ENCODE measurements at regions not wholly inside any gene's neighbourhood (a gene's known extent, or its start where the extent isn't known, plus 50 kb on each side); places are given as distances from the start of the nearest gene placed in this dataset.

GRCh38 chr1:195005338-195005737 is 1602.9 kb downstream of the KCNT2 start:
- Histone ChIP-seq H3K4me3 (no peak overlapping the region), H3K4me2 (no peak overlapping the region), H3K9me2 (ENCODE audit: insufficient read depth) (no peaks in the 10 kb centered on the region; the same call in 1 of the 2 replicates), H3F3A (ENCODE audit: insufficient read depth, low read depth) (no peaks in the 10 kb centered on the region), H4K20me1 (ENCODE audit: insufficient read depth) (no peaks in the 10 kb centered on the region), H2AFZ (no peak overlapping the region), H3K36me3 (ENCODE audit: low read depth) (no peaks in the 10 kb centered on the region), H3K4me1 (replicated peaks; ENCODE audit: insufficient read depth) (no peaks in the 10 kb centered on the region), H3K27me3 (ENCODE audit: insufficient read depth, low read depth) (no peaks in the 10 kb centered on the region), H3K79me2 (ENCODE audit: low read depth) (no peaks in the 10 kb centered on the region), H3K9me3 (ENCODE audit: insufficient read depth, low read depth) (no peaks in the 10 kb centered on the region), H3K27ac (no peak overlapping the region)
- no TSS peak for BruUV-seq (replicated peaks)
- ChIA-PET POLR2A (ENCODE audit: unreplicated experiment) (no interaction called here), CTCF (no interaction called here)
- TF ChIP-seq CTCF (conservative IDR thresholded peaks at IDR 0.05): no peak
- TF ChIP-seq EZH2 (IDR thresholded peaks at IDR 0.05; ENCODE audit: low read depth): no peak
- no peak for DNase-seq
- intact Hi-C loops (cut with micrococcal nuclease; ENCODE audit: unreplicated experiment): no loop called here

- Histone ChIP-seq H3K36me3 (ENCODE audit: low read depth) (no peaks in the 10 kb centered on the region), H3K27ac (no peak overlapping the region), H3K4me1 (replicated peaks; ENCODE audit: insufficient read depth) (no peaks in the 10 kb centered on the region), H3K9me2 (ENCODE audit: insufficient read depth) (no peaks in the 10 kb centered on the region), H3K27me3 (ENCODE audit: insufficient read depth, low read depth) (no peaks in the 10 kb centered on the region), H4K20me1 (ENCODE audit: insufficient read depth) (no peaks in the 10 kb centered on the region), H2AFZ (no peak overlapping the region), H3F3A (ENCODE audit: insufficient read depth, low read depth) (no peaks in the 10 kb centered on the region), H3K4me2 (no peak overlapping the region), H3K9me3 (ENCODE audit: insufficient read depth, low read depth) (no peaks in the 10 kb centered on the region), H3K79me2 (ENCODE audit: low read depth) (no peaks in the 10 kb centered on the region), H3K4me3 (no peak overlapping the region)
- intact Hi-C loops (cut with micrococcal nuclease; ENCODE audit: unreplicated experiment): no loop called here
- DNase-seq: no peak
- TF ChIP-seq EZH2 (IDR thresholded peaks at IDR 0.05; ENCODE audit: low read depth): no peak
- no peak for TF ChIP-seq CTCF (conservative IDR thresholded peaks at IDR 0.05)
- BruUV-seq (replicated peaks): no TSS peak
- ChIA-PET POLR2A (ENCODE audit: unreplicated experiment) (no interaction called here), CTCF (no interaction called here)
These were observed 1617.8 kb downstream of the KCNT2 start for GRCh38 chr1:194990483-194990882.

- Histone ChIP-seq H3K4me2 (no peak overlapping the region), H3K27me3 (ENCODE audit: insufficient read depth, low read depth) (no peaks in the 10 kb centered on the region), H4K20me1 (ENCODE audit: insufficient read depth) (no peaks in the 10 kb centered on the region), H2AFZ (no peak overlapping the region), H3K27ac (no peak overlapping the region), H3K36me3 (ENCODE audit: low read depth) (no peaks in the 10 kb centered on the region), H3K4me3 (no peak overlapping the region), H3K9me2 (ENCODE audit: insufficient read depth) (no peaks in the 10 kb centered on the region), H3K9me3 (ENCODE audit: insufficient read depth, low read depth) (no peaks in the 10 kb centered on the region), H3F3A (ENCODE audit: insufficient read depth, low read depth) (no peaks in the 10 kb centered on the region), H3K79me2 (ENCODE audit: low read depth) (no peaks in the 10 kb centered on the region), H3K4me1 (replicated peaks; ENCODE audit: insufficient read depth) (no peaks in the 10 kb centered on the region)
- ChIA-PET POLR2A (ENCODE audit: unreplicated experiment) (no interaction called here), CTCF (no interaction called here)
- intact Hi-C loops (cut with micrococcal nuclease; ENCODE audit: unreplicated experiment): no loop called here
- no TSS peak for BruUV-seq (replicated peaks)
- TF ChIP-seq CTCF (conservative IDR thresholded peaks at IDR 0.05) (no peak), EZH2 (IDR thresholded peaks at IDR 0.05; ENCODE audit: low read depth) (no peak)
- peak in 1 of 2 experiments; percentile 73 for DNase-seq
These were observed 1632.3 kb downstream of the KCNT2 start for GRCh38 chr1:194975913-194976312.

All from PC-9 (cell line).